ENCODE measurements at regions not wholly inside any gene's neighbourhood (a gene's known extent, or its start where the extent isn't known, plus 50 kb on each side); places are given as distances from the start of the nearest gene placed in this dataset.

GRCh38 chr6:15823838-15824414, 161.1 kb upstream of the DTNBP1 start:
- Histone ChIP-seq H3K36me3 (no peaks in the 10 kb centered on the region), H3K27me3 (no peaks in the 10 kb centered on the region), H3K9me3 (no peaks in the 10 kb centered on the region), H3K27ac (no peak overlapping the region), H3K4me1 (peaks cover 0 to 4% (median 0%) of the 10 kb centered on the region in 4 donors), H3K4me3 (no peak overlapping the region)
- no peak for ATAC-seq
- no peak for DNase-seq
- 77% methylated on average over 2 of the region's 2 CpGs for WGBS (ENCODE audit: insufficient coverage, low coverage, low lambda C conversion rate, missing lambda C conversion rate)
- intact Hi-C loops (cut with DNase I), result no loop called here
- no peak for TF ChIP-seq POLR2A (IDR thresholded peaks at IDR 0.05)
- no peak for TF ChIP-seq CTCF (IDR thresholded peaks at IDR 0.05)

DNA sequence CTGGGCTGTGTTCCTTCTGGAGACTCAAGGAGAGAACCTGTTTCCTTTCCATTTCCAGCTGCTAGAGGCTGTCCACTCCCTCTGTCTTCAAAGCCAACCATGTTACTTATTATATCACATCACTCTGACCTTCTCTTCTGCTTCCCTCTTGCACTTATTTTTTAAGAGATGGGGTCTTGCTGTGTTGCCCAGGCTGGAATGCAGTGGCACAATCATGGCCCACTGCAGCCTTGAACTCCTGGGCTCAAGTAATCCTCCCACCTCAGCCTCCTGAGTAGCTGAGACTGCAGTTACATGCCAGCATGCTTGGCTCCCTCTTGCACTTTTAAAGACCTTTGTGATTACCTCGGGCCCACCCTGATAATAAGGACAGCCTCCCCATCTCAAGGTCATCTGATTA, 160.0 kb upstream of the DTNBP1 start:
- DNase-seq, result no peak
- no peaks in the 10 kb centered on the region for H3K27me3 ChIP-seq
- no peak for TF ChIP-seq CTCF (IDR thresholded peaks at IDR 0.05)
- no peak for TF ChIP-seq POLR2A (IDR thresholded peaks at IDR 0.05)
- H3K9me3 ChIP-seq, result no peaks in the 10 kb centered on the region
- H3K4me3 ChIP-seq, result no peak overlapping the region
- 57% methylated on average over 1 of the region's 1 CpG for WGBS (ENCODE audit: insufficient coverage, low coverage, low lambda C conversion rate, missing lambda C conversion rate)
- intact Hi-C loops (cut with DNase I), result no loop called here
- H3K27ac ChIP-seq, result no peak overlapping the region
- ATAC-seq, result no peak
- H3K36me3 ChIP-seq, result no peaks in the 10 kb centered on the region
- H3K4me1 ChIP-seq, result peaks cover 0 to 4% (median 0%) of the 10 kb centered on the region in 4 donors

DNA sequence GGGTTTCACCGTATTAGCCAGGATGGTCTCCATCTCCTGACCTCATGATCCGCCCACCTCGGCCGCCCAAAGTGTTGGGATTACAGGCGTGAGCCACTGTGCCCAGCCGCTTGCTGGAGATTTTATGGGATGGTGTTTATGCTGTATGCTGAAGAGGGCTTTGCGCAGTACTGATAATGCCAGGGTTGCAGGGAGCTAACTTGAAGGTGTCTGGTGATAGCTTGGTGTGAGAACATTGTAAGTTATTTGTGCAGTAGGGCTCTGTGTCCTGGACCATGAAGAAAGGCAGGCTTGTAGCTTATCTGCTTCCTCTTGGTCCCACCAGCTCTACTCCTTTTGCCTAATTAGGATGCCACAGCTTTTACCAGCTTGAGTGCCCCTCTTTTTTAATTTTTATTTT, 157.0 kb upstream of the DTNBP1 start:
- no peak overlapping the region for H3K4me3 ChIP-seq
- 76% methylated on average over 7 of the region's 7 CpGs for WGBS (ENCODE audit: insufficient coverage, low coverage, low lambda C conversion rate, missing lambda C conversion rate)
- ATAC-seq, result no peak
- TF ChIP-seq CTCF (IDR thresholded peaks at IDR 0.05) (no peak), POLR2A (IDR thresholded peaks at IDR 0.05) (no peak)
- no peaks in the 10 kb centered on the region for H3K9me3 ChIP-seq
- H3K36me3 ChIP-seq, result no peaks in the 10 kb centered on the region
- H3K27me3 ChIP-seq, result no peaks in the 10 kb centered on the region
- H3K27ac ChIP-seq, result no peak overlapping the region
- intact Hi-C loops (cut with DNase I), result no loop called here
- no peak for DNase-seq
- peaks cover 0 to 4% (median 0%) of the 10 kb centered on the region in 4 donors for H3K4me1 ChIP-seq

GRCh38 chr6:15819226-15819625, 156.4 kb upstream of the DTNBP1 start:
- Histone ChIP-seq H3K4me3 (no peak overlapping the region), H3K9me3 (no peaks in the 10 kb centered on the region), H3K4me1 (peaks cover 0 to 3% (median 0%) of the 10 kb centered on the region in 4 donors), H3K36me3 (no peaks in the 10 kb centered on the region), H3K27ac (no peak overlapping the region), H3K27me3 (no peaks in the 10 kb centered on the region)
- intact Hi-C loops (cut with DNase I), result no loop called here
- DNase-seq, result no peak
- ATAC-seq, result no peak
- TF ChIP-seq POLR2A (IDR thresholded peaks at IDR 0.05) (no peak), CTCF (IDR thresholded peaks at IDR 0.05) (no peak)
- 64% methylated on average over 5 of the region's 5 CpGs for WGBS (ENCODE audit: insufficient coverage, low coverage, low lambda C conversion rate, missing lambda C conversion rate)

DNA sequence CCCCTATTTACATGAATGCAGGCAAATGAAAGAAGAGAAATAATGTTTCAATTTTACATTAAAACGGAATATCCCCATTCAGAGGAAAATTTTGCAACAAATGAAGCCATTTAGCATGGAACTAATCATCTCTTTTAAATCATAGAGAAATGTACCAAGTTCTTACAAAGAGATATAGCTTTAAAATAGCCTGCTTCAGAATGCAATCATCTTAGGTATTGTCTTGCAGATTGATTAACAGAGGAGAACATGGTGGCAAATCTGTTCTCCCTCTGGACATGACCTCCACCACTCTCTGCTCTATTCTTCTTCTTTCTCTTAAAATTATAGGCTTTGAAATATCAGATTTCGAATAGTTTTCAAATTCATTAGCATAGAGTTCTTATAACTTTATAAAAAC, 155.7 kb upstream of the DTNBP1 start:
- Histone ChIP-seq H3K9me3 (no peaks in the 10 kb centered on the region), H3K4me3 (no peak overlapping the region), H3K27ac (no peak overlapping the region), H3K4me1 (no peaks in the 10 kb centered on the region), H3K36me3 (no peaks in the 10 kb centered on the region), H3K27me3 (no peaks in the 10 kb centered on the region)
- TF ChIP-seq CTCF (IDR thresholded peaks at IDR 0.05), result no peak
- TF ChIP-seq POLR2A (IDR thresholded peaks at IDR 0.05), result no peak
- WGBS (ENCODE audit: insufficient coverage, low coverage, low lambda C conversion rate, missing lambda C conversion rate), result 37% methylated on average over 2 of the region's 2 CpGs
- ATAC-seq (no peak), DNase-seq (no peak)
- intact Hi-C loops (cut with DNase I), result no loop called here

All from right lobe of liver (tissue), 6 donors.